Adrenal gland (tissue), 9 donors: ENCODE measurements at regions not wholly inside any gene's neighbourhood (a gene's known extent, or its start where the extent isn't known, plus 50 kb on each side); places are given as distances from the start of the nearest gene placed in this dataset.

Experiments
- DNase-seq, 7 donors: peaks; one replicate each; pipeline ENCODE4 v3.0.0-alpha.2; 2019 to 2020
- H3K27ac ChIP-seq, 5 donors: fragments of 200-600 bp; sonication (generic) in 4 of 5; 1 replicate in 3 of 5; 2 replicates in 2 of 5; pipeline versions ENCODE4 v1.5.1 to v1.8.0; 2016 to 2020; ENCODE audit warnings: mild to moderate bottlenecking in 1 of 5
- H3K27me3 ChIP-seq: fragments of 200-600 bp; 2 replicates; pipeline ENCODE4 v1.8.0; 2021
- H3K36me3 ChIP-seq, 2 donors: fragments of 200-600 bp; replicated peaks in 1 of 2; 1 replicate in 1 of 2; 2 replicates in 1 of 2; pipeline versions ENCODE4 v1.5.1 to v1.8.0; 2018 to 2022
- H3K4me1 ChIP-seq, 2 donors: fragments of 200-600 bp; replicated peaks in 1 of 2; 1 replicate in 1 of 2; 2 replicates in 1 of 2; pipeline versions ENCODE4 v1.5.1 to v1.8.0; 2018 to 2021
- H3K4me3 ChIP-seq, 4 donors: fragments of 200-600 bp; sonication (generic) in 3 of 4; one replicate each; pipeline ENCODE4 v1.5.1; 2016 to 2018
- H3K9me3 ChIP-seq, 3 donors: fragments of 200-600 bp; sonication (generic) in 1 of 3; replicated peaks in 1 of 3; 1 replicate in 2 of 3; 2 replicates in 1 of 3; pipeline versions ENCODE4 v1.5.1 to v1.8.0; 2016 to 2021
- POLR2A ChIP-seq, 2 donors: fragments of 450-650 bp; IDR thresholded peaks; one replicate each; pipeline ENCODE4 v1.6.1; 2017; ENCODE audit warnings: antibody characterized with exemption in 2 of 2, mild to moderate bottlenecking in 2 of 2, moderate library complexity in 1 of 2
- WGBS, 4 donors: extraction: QIAGEN DNeasy Blood & Tissue Kit in 2 of 4; methylation state at CpG; one replicate each; pipeline versions ENCODE4 v1.1.5 to v1.1.7; 2013 to 2017; 5-methylcytosine and 5-hydroxymethylcytosine counted together
- intact Hi-C, 2 donors: fragments of 100-400 bp; cut with DNase I; formaldehyde crosslinking; loops; one replicate each; pipeline versions ENCODE4 v1.14.1 to v1.15.0; 2022 to 2023
- TF ChIP-seq, protein P1 (sequence below), 6 experiments: fragments of 450-650 bp in 4 of 6; fragments of 200-600 bp in 2 of 6; sonication (generic) in 1 of 6; IDR thresholded peaks; 1 replicate in 5 of 6; 2 replicates in 1 of 6; pipeline versions ENCODE4 v1.5.1 to v1.8.0; 2016 to 2021; ENCODE audit warnings: antibody characterized with exemption in 6 of 6, mild to moderate bottlenecking in 2 of 6, moderate library complexity in 1 of 6
- donor health status: healthy with polysubstance abuse.
- donor health status: Bipolar disorder and iron deficiency.
- donor health status: DM: yes; HTN: yes; CAD: no.
- donor health status: DM: no; HTN: no; CAD: no.
- donor health status: DM: no; HTN: no; CAD: no.

DNA sequence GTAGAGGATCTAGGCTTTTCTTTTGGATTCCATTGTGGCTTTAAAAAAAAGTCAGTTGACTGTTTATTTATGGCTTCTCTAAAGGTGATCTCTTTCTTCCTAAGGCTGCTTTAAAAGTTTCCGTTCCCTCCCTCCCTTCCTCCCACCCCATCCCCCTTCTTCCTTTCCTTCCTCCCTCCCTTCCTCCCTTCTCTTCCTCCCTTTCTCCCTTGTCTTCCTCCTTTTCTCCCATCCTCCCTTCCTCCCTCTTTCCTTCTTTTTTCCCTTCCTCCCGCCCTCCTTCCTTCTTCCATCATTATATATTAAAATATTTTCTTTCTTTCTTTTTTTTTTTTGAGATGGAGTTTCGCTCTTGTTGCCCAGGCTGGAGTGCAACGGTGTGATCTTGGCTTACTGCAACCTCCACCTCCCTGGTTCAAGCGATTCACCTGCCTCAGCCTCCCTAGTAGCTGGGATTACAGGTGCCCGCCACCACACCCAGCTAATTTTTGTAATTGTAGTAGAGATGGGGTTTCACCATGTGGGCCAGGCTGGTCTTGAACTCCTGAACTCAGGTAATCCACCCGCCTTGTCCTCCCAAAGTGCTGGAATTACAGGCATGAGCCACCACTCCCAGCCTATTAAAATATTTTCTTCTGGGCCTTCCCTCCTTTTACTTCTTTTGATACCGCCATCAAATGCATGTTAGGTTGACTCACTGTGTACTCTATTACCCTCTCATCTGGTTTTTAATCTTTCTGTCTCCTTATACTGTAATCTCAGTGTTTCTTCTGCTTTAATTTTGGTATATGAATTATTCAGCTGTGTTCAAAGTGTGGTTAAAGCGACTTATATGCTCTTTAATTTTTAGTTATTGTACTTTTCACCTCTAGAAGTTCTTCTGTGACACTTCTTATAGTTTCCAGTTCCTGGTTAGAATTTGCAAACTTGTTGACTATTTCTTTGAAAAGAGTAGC is 59.2 kb upstream of the ATP5PO start:
- DNase-seq: no peak
- intact Hi-C loops: no loop called here
- H3K27me3 ChIP-seq: peaks cover 3% of the 10 kb centered on the region
- H3K27ac ChIP-seq: no peak overlapping the region
- H3K9me3 ChIP-seq: no peaks in the 10 kb centered on the region
- no peaks in the 10 kb centered on the region for H3K36me3 ChIP-seq
- no peaks in the 10 kb centered on the region for H3K4me1 ChIP-seq
- WGBS, 4 donors: 89 to 94% (median 92%) methylated on average over 9 of the region's 9 CpGs
- TF ChIP-seq, protein P1, sequence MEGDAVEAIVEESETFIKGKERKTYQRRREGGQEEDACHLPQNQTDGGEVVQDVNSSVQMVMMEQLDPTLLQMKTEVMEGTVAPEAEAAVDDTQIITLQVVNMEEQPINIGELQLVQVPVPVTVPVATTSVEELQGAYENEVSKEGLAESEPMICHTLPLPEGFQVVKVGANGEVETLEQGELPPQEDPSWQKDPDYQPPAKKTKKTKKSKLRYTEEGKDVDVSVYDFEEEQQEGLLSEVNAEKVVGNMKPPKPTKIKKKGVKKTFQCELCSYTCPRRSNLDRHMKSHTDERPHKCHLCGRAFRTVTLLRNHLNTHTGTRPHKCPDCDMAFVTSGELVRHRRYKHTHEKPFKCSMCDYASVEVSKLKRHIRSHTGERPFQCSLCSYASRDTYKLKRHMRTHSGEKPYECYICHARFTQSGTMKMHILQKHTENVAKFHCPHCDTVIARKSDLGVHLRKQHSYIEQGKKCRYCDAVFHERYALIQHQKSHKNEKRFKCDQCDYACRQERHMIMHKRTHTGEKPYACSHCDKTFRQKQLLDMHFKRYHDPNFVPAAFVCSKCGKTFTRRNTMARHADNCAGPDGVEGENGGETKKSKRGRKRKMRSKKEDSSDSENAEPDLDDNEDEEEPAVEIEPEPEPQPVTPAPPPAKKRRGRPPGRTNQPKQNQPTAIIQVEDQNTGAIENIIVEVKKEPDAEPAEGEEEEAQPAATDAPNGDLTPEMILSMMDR (IDR thresholded peaks at IDR 0.05): no peak
- TF ChIP-seq POLR2A (IDR thresholded peaks at IDR 0.05): no peak
- no peak overlapping the region for H3K4me3 ChIP-seq

DNA sequence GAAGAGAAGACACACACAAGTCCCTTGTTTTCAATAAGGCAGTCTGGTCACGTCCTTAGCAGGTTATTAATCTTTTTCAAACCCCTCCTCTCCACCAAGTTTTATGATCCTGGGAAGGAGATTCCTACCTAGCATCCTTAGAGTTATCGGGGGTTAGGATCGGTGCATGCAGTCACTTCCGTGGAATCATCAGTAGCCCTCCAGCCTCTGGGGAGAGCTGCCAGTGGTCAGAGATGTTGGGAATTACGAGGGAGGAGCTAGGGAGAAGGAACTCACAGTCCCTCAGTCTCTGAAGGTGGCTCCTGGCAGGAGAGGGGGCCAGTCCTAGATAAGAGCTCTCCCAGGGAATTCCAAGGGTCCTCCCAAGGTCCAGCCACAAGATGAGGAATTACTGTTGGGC is 57.7 kb upstream of the ATP5PO start:
- peaks cover 0 to 5% of the 10 kb centered on the region in 2 donors for H3K4me1 ChIP-seq
- TF ChIP-seq, protein P1 (IDR thresholded peaks at IDR 0.05): no peak
- TF ChIP-seq POLR2A (IDR thresholded peaks at IDR 0.05): no peak
- H3K4me3 ChIP-seq: no peak overlapping the region
- H3K36me3 ChIP-seq: no peaks in the 10 kb centered on the region
- 72 to 81% (median 76%) methylated on average over 5 of the region's 5 CpGs for WGBS, 4 donors
- no peak for DNase-seq
- peaks cover 3% of the 10 kb centered on the region for H3K27me3 ChIP-seq
- no peaks in the 10 kb centered on the region for H3K9me3 ChIP-seq
- intact Hi-C loops: no loop called here
- H3K27ac ChIP-seq: no peak overlapping the region

DNA sequence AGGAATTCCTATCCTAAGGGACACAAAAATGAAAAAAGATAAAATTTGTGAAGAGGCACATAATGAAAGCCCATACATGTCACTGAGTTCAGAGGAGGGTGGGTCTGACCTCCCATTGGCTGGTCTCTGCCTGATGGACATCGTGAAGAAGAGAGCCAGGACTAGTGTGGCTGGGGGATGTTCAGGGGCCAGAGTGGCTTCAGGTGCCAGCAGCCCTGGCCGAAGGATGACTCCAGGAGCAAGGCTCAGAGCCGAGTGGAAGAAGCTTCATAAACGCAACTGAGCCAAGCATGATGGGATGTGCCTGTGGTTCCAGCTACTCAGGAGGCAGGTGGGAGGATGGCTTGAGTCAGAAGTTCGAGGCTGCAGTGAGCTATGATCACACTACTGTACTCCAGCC is 56.9 kb upstream of the ATP5PO start:
- intact Hi-C loops: no loop called here

DNA sequence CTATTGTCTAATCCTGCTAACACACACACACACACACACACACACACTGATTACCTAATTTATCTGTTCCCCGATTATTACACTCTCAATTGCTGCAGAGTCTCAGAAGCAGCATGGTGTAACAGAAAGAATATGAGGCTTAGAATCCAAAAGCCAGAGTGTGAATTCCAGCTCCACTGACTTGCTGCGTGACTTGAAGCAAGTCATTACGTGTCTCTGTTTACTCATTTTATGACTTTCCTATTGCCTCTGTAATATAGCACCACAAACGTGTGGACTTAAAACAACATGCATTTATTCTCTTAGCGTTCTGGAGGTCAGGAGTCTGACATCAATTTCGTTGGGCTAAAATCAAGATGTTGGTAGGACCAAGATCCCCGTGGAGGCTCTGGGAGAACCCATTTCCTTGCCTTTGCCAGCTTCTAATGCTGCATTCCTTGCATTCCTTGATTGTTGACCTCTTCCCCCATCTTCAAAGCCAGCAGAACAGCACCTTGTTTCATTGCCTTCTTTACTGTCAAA is 55.9 kb upstream of the ATP5PO start:
- TF ChIP-seq, protein P1 (IDR thresholded peaks at IDR 0.05): no peak
- TF ChIP-seq POLR2A (IDR thresholded peaks at IDR 0.05): no peak
- 77 to 83% (median 80%) methylated on average over 7 of the region's 7 CpGs for WGBS, 4 donors
- intact Hi-C loops: no loop called here
- Histone ChIP-seq H3K36me3 (no peaks in the 10 kb centered on the region), H3K4me3 (no peak overlapping the region), H3K27me3 (peaks cover 3% of the 10 kb centered on the region), H3K9me3 (no peaks in the 10 kb centered on the region), H3K4me1 (peaks cover 10% of the 10 kb centered on the region in 2 donors), H3K27ac (no peak overlapping the region)
- DNase-seq: no peak

More for the DNA sequence above, 56.9 kb upstream of the ATP5PO start:
- H3K27ac ChIP-seq: no peak overlapping the region
- H3K4me3 ChIP-seq: no peak overlapping the region
- no peaks in the 10 kb centered on the region for H3K9me3 ChIP-seq
- peaks cover 3% of the 10 kb centered on the region for H3K27me3 ChIP-seq
- DNase-seq: no peak
- no peaks in the 10 kb centered on the region for H3K36me3 ChIP-seq
- peaks cover under 1 to 6% of the 10 kb centered on the region in 2 donors for H3K4me1 ChIP-seq
- TF ChIP-seq, protein P1 (IDR thresholded peaks at IDR 0.05): no peak
- TF ChIP-seq POLR2A (IDR thresholded peaks at IDR 0.05): no peak
- WGBS, 4 donors: 76 to 90% (median 83%) methylated on average over 5 of the region's 5 CpGs
